ENCODE measurements at regions not wholly inside any gene's neighbourhood (a gene's known extent, or its start where the extent isn't known, plus 50 kb on each side); places are given as distances from the start of the nearest gene placed in this dataset.

DNA sequence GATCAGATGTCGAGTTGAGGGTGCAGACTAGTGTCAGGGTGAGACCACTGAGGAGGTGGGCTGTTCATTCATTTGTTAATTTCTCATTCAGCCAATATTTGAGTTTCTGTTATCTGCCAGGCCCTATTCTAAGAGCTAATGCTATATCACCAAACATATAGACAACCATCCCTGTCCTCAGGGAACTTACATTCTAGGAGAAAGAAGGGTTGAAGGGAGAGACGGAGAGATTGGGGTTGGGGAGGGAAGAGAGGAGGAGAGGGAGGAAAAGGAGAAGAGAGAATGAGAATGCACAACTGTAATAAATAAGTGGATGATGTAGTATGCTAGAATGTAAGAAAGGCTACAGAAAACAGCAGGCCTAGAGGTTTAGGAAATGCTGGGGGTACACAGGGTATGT, 129.9 kb upstream of the PITX1 start:
- TF ChIP-seq, protein P1, sequence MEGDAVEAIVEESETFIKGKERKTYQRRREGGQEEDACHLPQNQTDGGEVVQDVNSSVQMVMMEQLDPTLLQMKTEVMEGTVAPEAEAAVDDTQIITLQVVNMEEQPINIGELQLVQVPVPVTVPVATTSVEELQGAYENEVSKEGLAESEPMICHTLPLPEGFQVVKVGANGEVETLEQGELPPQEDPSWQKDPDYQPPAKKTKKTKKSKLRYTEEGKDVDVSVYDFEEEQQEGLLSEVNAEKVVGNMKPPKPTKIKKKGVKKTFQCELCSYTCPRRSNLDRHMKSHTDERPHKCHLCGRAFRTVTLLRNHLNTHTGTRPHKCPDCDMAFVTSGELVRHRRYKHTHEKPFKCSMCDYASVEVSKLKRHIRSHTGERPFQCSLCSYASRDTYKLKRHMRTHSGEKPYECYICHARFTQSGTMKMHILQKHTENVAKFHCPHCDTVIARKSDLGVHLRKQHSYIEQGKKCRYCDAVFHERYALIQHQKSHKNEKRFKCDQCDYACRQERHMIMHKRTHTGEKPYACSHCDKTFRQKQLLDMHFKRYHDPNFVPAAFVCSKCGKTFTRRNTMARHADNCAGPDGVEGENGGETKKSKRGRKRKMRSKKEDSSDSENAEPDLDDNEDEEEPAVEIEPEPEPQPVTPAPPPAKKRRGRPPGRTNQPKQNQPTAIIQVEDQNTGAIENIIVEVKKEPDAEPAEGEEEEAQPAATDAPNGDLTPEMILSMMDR (IDR thresholded peaks at IDR 0.05; ENCODE audit: control extremely low read depth, extremely low read depth, low read depth, missing control alignments), result no peak
- ChIA-PET CTCF (no interaction called here), POLR2A (no interaction called here)
- DNase-seq (ENCODE audit: extremely low spot score), result no peak

DNA sequence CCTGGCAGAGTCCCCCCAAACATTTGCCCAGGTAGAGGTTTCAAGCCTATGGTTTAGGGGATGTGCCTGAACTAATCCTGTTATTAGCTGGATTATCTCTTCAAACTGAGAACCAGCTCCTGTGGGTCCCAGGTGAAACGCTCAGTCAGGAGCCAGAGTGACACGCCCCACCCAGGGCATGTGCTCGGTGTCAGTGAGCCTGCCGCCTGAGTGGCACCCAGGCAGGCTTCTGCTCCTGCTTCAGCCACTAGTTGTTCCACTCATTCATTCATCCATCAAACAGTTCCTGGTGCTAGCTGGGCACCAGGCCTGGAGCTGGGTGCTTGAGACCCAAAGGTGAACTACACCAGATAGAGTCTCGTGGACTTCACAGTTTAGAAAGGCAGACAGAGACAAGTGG, 129.4 kb upstream of the PITX1 start:
- ChIA-PET POLR2A (no interaction called here), CTCF (no interaction called here)
- TF ChIP-seq, protein P1 (IDR thresholded peaks at IDR 0.05; ENCODE audit: control extremely low read depth, extremely low read depth, low read depth, missing control alignments), result no peak
- no peak for DNase-seq (ENCODE audit: extremely low spot score)

DNA sequence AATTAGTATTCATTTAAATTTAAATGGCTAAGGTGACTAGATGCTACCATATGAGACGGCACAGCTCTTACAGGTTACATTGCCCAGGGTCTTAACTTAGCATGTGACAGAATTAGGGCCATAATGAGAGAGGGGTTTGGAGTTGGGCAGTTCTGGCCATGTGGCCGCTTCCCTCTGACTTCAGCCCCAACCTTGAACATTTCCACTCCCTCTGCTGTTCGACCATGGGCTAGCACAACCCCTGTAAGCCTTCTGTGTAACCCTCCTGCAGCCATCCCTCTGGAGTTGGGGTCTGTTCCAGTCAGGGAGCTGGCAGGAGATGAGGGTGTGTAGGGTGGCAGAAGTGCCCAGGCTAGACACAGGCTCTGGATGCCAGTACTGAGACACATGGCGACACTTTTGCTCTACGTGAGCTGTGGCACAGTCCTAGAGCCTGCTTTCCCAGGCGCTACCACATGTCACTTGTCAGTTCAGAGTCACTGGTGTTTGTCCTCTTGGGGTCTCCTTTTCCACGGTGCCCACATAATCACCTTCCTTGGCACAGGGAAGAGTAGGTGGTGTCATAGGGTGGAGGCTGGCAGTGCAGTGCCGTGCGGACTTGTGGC, 128.7 kb upstream of the PITX1 start:
- CTCF ChIA-PET, result interaction anchor here (0.9 kb wide), 1 partner anchor 12 kb away, joined by 3 read pairs; no protein-coding TSS in a partner anchor
- TF ChIP-seq, protein P1 (IDR thresholded peaks at IDR 0.05; ENCODE audit: control extremely low read depth, extremely low read depth, low read depth, missing control alignments), result no peak
- POLR2A ChIA-PET, result no interaction called here
- no peak for DNase-seq (ENCODE audit: extremely low spot score)

DNA sequence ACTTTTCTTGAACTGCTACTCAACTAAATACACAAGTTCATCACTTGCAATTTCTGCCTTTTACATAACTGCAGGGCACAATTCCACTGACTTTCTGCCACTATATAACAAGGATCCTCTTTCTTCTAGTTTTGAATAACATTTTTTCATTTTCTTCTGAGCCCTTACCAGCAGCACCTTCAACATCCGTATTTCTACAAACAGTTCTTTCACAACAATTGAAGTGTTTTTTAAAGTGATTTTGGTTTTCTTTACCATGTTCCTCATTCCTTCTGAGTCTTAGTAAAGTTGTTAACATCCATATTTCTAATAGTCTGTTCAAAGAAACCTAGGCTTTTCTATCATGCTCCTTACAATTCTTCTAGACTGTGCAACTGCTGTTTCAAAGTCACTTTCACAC, 127.2 kb upstream of the PITX1 start:
- DNase-seq (ENCODE audit: extremely low spot score), result no peak
- ChIA-PET CTCF (no interaction called here), POLR2A (no interaction called here)
- TF ChIP-seq, protein P1 (IDR thresholded peaks at IDR 0.05; ENCODE audit: control extremely low read depth, extremely low read depth, low read depth, missing control alignments), result no peak

DNA sequence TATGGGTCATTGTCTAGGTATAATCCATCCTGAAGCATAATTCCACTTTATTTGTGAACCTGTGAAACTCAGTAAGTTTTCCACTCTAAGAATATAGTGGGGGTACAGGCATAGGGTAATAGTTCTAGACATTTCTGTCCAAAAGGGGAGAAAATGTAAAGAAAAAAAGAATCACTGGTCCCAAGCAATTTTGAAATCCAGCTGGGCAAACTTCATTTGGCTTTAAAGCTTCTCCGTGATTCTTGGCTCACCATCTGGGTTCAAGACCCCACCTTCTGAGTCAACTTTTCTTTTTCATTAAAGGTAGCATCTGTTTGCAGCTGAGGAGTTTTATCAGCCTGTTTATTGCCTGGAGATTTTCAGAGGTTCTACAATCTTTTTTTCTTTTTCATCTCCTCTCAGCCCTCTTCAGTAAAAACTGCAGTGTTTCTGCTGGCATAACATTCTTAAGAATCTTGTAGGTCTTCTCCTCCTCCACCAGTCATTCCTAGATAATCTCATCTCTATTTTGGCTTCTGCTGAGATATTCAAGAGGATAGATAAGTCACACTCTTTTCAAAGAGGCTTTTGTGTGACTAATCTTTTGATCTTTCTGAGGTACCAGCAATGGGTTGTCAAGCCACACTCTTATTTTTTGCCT, 126.1 kb upstream of the PITX1 start:
- POLR2A ChIA-PET, result no interaction called here
- DNase-seq (ENCODE audit: extremely low spot score), result no peak
- CTCF ChIA-PET, result interaction anchor here (1.5 kb wide), 1 partner anchor 31 kb away, joined by 3 read pairs; no protein-coding TSS in a partner anchor
- TF ChIP-seq, protein P1 (IDR thresholded peaks at IDR 0.05; ENCODE audit: control extremely low read depth, extremely low read depth, low read depth, missing control alignments), result no peak

DNA sequence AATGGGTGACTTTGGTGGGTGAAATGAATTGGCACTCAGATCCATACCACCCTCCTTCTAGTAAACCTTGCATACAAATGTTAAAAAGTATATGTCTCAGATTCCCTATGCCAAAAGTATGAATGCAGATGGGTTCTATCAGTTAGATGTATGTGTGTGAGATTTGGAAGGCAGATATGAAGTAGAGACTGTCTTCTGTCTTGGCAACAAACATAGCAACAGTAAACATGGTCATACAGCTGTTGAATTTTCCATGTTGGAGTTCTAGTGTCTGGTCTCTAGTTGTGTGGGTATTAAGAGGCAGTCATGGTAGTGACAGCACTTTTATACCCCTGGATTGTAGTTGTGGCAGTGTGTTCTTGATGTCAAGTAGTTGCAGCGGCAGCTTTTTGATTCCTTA, 125.6 kb upstream of the PITX1 start:
- ChIA-PET POLR2A (no interaction called here), CTCF (interaction anchor here (1.2 to 1.5 kb wide), 2 partner anchors 22 to 31 kb away, joined by 3 read pairs; no protein-coding TSS in a partner anchor)
- no peak for DNase-seq (ENCODE audit: extremely low spot score)
- TF ChIP-seq, protein P1 (IDR thresholded peaks at IDR 0.05; ENCODE audit: control extremely low read depth, extremely low read depth, low read depth, missing control alignments), result no peak

Measured in GM10248 (cell line).